Hepatocyte (in vitro differentiated cells): ENCODE measurements at regions not wholly inside any gene's neighbourhood (a gene's known extent, or its start where the extent isn't known, plus 50 kb on each side); places are given as distances from the start of the nearest gene placed in this dataset.
"Not testable (repeated sequence)": the region's sequence is repeated elsewhere in the genome, so short reads cannot be mapped to it uniquely, and the experiment has no call there.

Source experiments
- DNase-seq: peaks from one replicate; pipeline ENCODE4 v3.0.0-alpha.2; 2016; ENCODE audit warnings: low spot score
- H2AFZ ChIP-seq: fragments of 200-600 bp; sonication (generic); 2 replicates; pipeline ENCODE4 v1.6.0; 2016; ENCODE audit warnings: antibody characterized with exemption, mild to moderate bottlenecking
- H3K27ac ChIP-seq: fragments of 200-600 bp; sonication (generic); 2 replicates; pipeline ENCODE4 v1.5.1; 2016; ENCODE audit warnings: mild to moderate bottlenecking
- H3K27me3 ChIP-seq: fragments of 200-600 bp; sonication (generic); 2 replicates; pipeline ENCODE4 v1.6.1; 2016
- H3K36me3 ChIP-seq: fragments of 200-600 bp; sonication (generic); replicated peaks from 2 replicates; pipeline ENCODE4 v1.5.1; 2016; ENCODE audit warnings: low read depth; ENCODE audit not compliant: insufficient read depth
- H3K4me1 ChIP-seq: fragments of 200-600 bp; sonication (generic); 2 replicates; pipeline ENCODE4 v1.5.1; 2016; ENCODE audit warnings: mild to moderate bottlenecking, moderate library complexity; ENCODE audit not compliant: insufficient read depth
- H3K4me2 ChIP-seq: fragments of 200-600 bp; sonication (generic); 2 replicates; pipeline ENCODE4 v1.6.0; 2016
- H3K4me3 ChIP-seq: fragments of 200-600 bp; sonication (generic); 2 replicates; pipeline ENCODE4 v1.5.1; 2016; ENCODE audit warnings: mild to moderate bottlenecking
- H3K79me2 ChIP-seq: fragments of 200-600 bp; sonication (generic); 2 replicates; pipeline ENCODE4 v1.6.0; 2017; ENCODE audit warnings: mild to moderate bottlenecking
- H3K9me2 ChIP-seq: fragments of 200-600 bp; sonication (generic); replicated peaks from 2 replicates; pipeline ENCODE4 v1.6.0; 2017; ENCODE audit warnings: mild to moderate bottlenecking; ENCODE audit not compliant: insufficient read depth
- H3K9me3 ChIP-seq: fragments of 200-600 bp; sonication (generic); 2 replicates; pipeline ENCODE4 v1.5.1; 2016; ENCODE audit warnings: low read depth, mild to moderate bottlenecking
- H4K20me1 ChIP-seq: fragments of 200-600 bp; sonication (generic); 2 replicates; pipeline ENCODE4 v1.6.0; 2016; ENCODE audit warnings: mild to moderate bottlenecking; ENCODE audit not compliant: insufficient read depth, poor library complexity, severe bottlenecking
- CTCF ChIP-seq: fragments of 200-600 bp; sonication (generic); IDR thresholded peaks from 2 replicates; pipeline ENCODE4 v1.5.1; 2016; ENCODE audit warnings: antibody characterized with exemption, mild to moderate bottlenecking; ENCODE audit not compliant: poor library complexity
- EZH2 ChIP-seq: fragments of 200-600 bp; sonication (generic); IDR thresholded peaks from 2 replicates; pipeline ENCODE4 v1.6.1; 2016; ENCODE audit warnings: antibody characterized with exemption, mild to moderate bottlenecking, borderline replicate concordance
- EZH2phosphoT487 ChIP-seq: fragments of 200-600 bp; sonication (generic); IDR thresholded peaks from one replicate; pipeline ENCODE4 v1.6.1; 2018; ENCODE audit warnings: antibody characterized with exemption, mild to moderate bottlenecking, low read depth, moderate library complexity; ENCODE audit not compliant: unreplicated experiment, severe bottlenecking
- WGBS: methylation state at CpG from one replicate; pipeline ENCODE4 v1.1.6; 2016; ENCODE audit warnings: low lambda C conversion rate; ENCODE audit errors: missing lambda C conversion rate; 5-methylcytosine and 5-hydroxymethylcytosine counted together

- whole genome bisulfite sequencing, result 95% methylated on average over 1 of the region's 1 CpG
- no peaks in the 10 kb centered on the region for H3K27me3 ChIP-seq
- H4K20me1 ChIP-seq, result no peaks in the 10 kb centered on the region
- no peak for DNase-seq
- no peaks in the 10 kb centered on the region for H3K9me2 ChIP-seq
- no peaks in the 10 kb centered on the region for H3K36me3 ChIP-seq
- H3K4me2 ChIP-seq, result no peak overlapping the region
- no peak overlapping the region for H3K4me3 ChIP-seq
- no peaks in the 10 kb centered on the region for H3K4me1 ChIP-seq
- H2AFZ ChIP-seq, result no peak overlapping the region
- no peaks in the 10 kb centered on the region for H3K79me2 ChIP-seq
- TF ChIP-seq CTCF (no peak), EZH2 (no peak), EZH2phosphoT487 (no peak)
- no peak overlapping the region for H3K27ac ChIP-seq
- no peaks in the 10 kb centered on the region for H3K9me3 ChIP-seq
Observed at GRCh38 chr12:25623816-25624215, 70.7 kb upstream of the LMNTD1 start.

DNA sequence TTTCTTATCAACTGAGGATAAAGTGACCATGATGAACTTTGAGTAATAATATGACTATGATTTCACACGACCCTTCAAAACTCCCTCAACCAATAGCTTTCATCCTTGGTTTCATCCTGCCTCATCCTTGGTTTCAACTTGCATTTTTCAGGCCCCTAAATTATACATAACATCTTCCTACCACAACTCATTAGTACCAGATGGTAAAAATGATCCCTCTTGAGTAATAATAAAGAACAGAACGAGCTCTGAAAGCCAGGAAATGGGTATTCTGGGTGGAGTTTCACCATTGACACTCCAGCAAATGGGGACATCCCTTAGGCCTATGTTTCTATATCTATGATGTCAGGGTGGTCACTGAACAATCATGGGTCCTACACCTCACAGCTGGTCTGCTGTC, 72.1 kb upstream of the LMNTD1 start:
- Histone ChIP-seq H3K36me3 (no peaks in the 10 kb centered on the region), H2AFZ (no peak overlapping the region), H3K27me3 (no peaks in the 10 kb centered on the region), H4K20me1 (no peaks in the 10 kb centered on the region), H3K27ac (no peak overlapping the region), H3K9me3 (no peaks in the 10 kb centered on the region), H3K79me2 (no peaks in the 10 kb centered on the region), H3K9me2 (no peaks in the 10 kb centered on the region), H3K4me3 (no peak overlapping the region), H3K4me1 (no peaks in the 10 kb centered on the region), H3K4me2 (no peak overlapping the region)
- DNase-seq, result no peak
- no peak for TF ChIP-seq EZH2phosphoT487
- TF ChIP-seq CTCF, result no peak
- WGBS, result 87% methylated on average over 2 of the region's 2 CpGs

DNA sequence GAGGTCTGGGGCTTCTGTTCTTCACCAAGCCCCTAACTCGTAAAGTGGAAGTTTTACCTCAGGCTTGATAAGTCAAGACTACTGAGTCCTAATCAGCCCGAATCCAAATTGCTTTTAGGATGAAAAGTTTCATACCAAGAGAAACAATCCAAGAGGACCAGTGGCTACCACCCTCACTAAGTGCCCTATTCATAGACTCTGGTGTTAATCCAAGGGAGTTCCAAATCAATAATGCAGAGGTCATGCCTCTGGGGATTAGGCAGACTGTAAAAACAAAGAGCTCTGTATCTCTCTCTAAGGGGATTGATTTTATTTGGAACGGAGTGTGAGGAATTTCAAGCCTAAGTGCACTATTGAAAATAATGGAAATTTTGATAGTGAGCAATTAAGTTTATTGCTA, 76.3 kb upstream of the LMNTD1 start:
- H3K4me1 ChIP-seq, result no peaks in the 10 kb centered on the region
- 61% methylated on average over 3 of the region's 3 CpGs for WGBS
- no peaks in the 10 kb centered on the region for H3K36me3 ChIP-seq
- no peak for DNase-seq
- H3K4me2 ChIP-seq, result no peak overlapping the region
- no peak overlapping the region for H2AFZ ChIP-seq
- no peaks in the 10 kb centered on the region for H4K20me1 ChIP-seq
- no peak overlapping the region for H3K27ac ChIP-seq
- no peaks in the 10 kb centered on the region for H3K9me3 ChIP-seq
- no peaks in the 10 kb centered on the region for H3K79me2 ChIP-seq
- TF ChIP-seq CTCF, result no peak
- no peak for TF ChIP-seq EZH2phosphoT487
- no peak for TF ChIP-seq EZH2
- no peaks in the 10 kb centered on the region for H3K27me3 ChIP-seq
- H3K9me2 ChIP-seq, result no peaks in the 10 kb centered on the region
- H3K4me3 ChIP-seq, result no peak overlapping the region

- H3K79me2 ChIP-seq, DNase-seq, H3K4me1 ChIP-seq, H3K4me3 ChIP-seq, H3K9me3 ChIP-seq, H2AFZ ChIP-seq, H3K27ac ChIP-seq, H3K9me2 ChIP-seq, H3K36me3 ChIP-seq, H3K27me3 ChIP-seq, H3K4me2 ChIP-seq, H4K20me1 ChIP-seq: not testable (repeated sequence)
- WGBS, result 75% methylated on average over 11 of the region's 11 CpGs
Observed at GRCh38 chr12:25630735-25631515, 77.8 kb upstream of the LMNTD1 start.

DNA sequence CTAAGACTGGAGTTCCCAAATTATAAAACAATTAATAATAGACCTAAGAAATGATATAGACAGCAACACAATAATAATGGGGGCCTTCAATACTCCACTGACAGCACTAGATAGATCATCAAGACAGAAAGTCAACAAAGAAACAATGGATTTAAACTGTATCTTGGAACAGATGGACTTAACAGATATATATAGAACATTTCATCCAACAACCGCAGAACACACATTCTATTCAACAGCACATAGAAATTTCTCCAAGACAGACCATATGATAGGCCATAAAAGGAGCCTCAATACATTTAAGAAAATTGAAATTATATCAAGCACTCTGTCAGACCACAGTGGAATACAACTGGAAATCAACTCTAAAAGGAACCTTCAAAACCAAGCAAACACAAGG, 80.1 kb upstream of the LMNTD1 start:
- not testable (repeated sequence) for H3K27me3 ChIP-seq, H3K27ac ChIP-seq, H3K4me3 ChIP-seq, H3K4me1 ChIP-seq, H4K20me1 ChIP-seq, H2AFZ ChIP-seq, H3K9me2 ChIP-seq, H3K9me3 ChIP-seq, H3K79me2 ChIP-seq, H3K36me3 ChIP-seq, H3K4me2 ChIP-seq, DNase-seq
- 95% methylated on average over 1 of the region's 1 CpG for WGBS
